HEK293 (cell line): ENCODE measurements at regions not wholly inside any gene's neighbourhood (a gene's known extent, or its start where the extent isn't known, plus 50 kb on each side); places are given as distances from the start of the nearest gene placed in this dataset.

Experiments
- CTCF ChIA-PET: fragments of 350-600 bp; formaldehyde crosslinking; extraction: SDS; loops from one replicate; lab custom pipeline; 2021; ENCODE audit warnings: antibody characterized with exemption; lab: Yijun Ruan, JAX
- POLR2A ChIA-PET: fragments of 300-600 bp; formaldehyde crosslinking; extraction: SDS; loops from one replicate; lab custom pipeline; 2020; ENCODE audit warnings: antibody characterized with exemption, inconsistent platforms; lab: Yijun Ruan, JAX
- H3K27ac ChIP-seq: fragments of 200-500 bp; sonication (Bioruptor generic); 2 replicates; pipeline ENCODE4 v1.5.1; 2014; ENCODE audit warnings: low read depth, low read length, control low read depth, inconsistent platforms; ENCODE audit errors: extremely low read depth
- H3K36me3 ChIP-seq, 2 experiments: fragments of 200-500 bp in 1 of 2; sonication (Bioruptor generic) in 1 of 2; 1 replicate in 1 of 2; 2 replicates in 1 of 2; pipeline ENCODE4 v1.5.1; 2014 to 2017; ENCODE audit warnings: inconsistent platforms in 2 of 2, low read length in 2 of 2; ENCODE audit not compliant: control insufficient read depth in 2 of 2, insufficient read depth in 1 of 2
- H3K4me1 ChIP-seq: fragments of 200-500 bp; sonication (Bioruptor generic); 2 replicates; pipeline ENCODE4 v1.5.1; 2014; ENCODE audit warnings: mild to moderate bottlenecking, low read length, inconsistent platforms; ENCODE audit not compliant: control insufficient read depth, insufficient read depth
- H3K4me3 ChIP-seq: 2 replicates; pipeline ENCODE4 v1.5.1; 2011; ENCODE audit warnings: low read depth, mild to moderate bottlenecking, control low read depth, low read length, moderate library complexity
- H3K9me3 ChIP-seq: fragments of 200-500 bp; sonication (Bioruptor generic); 2 replicates; pipeline ENCODE4 v1.5.1; 2014; ENCODE audit warnings: low read depth, low read length, inconsistent platforms; ENCODE audit not compliant: control insufficient read depth, insufficient read depth
- FEZF1 ChIP-seq: fragments of 450-650 bp; formaldehyde crosslinking; IDR thresholded peaks from 2 replicates; pipeline ENCODE4 v1.5.1; 2016; ENCODE audit warnings: missing biosample characterization, missing genetic modification characterization
- GLIS1 ChIP-seq: fragments of 450-650 bp; formaldehyde crosslinking; IDR thresholded peaks from 2 replicates; pipeline ENCODE4 v1.5.1; 2016; ENCODE audit warnings: missing biosample characterization, missing genetic modification characterization
- SCRT2 ChIP-seq: fragments of 450-650 bp; formaldehyde crosslinking; IDR thresholded peaks from 2 replicates; pipeline ENCODE4 v1.5.1; 2016; ENCODE audit warnings: missing biosample characterization, missing genetic modification characterization
- SP7 ChIP-seq: fragments of 450-650 bp; formaldehyde crosslinking; IDR thresholded peaks from 2 replicates; pipeline ENCODE4 v1.5.1; 2016; ENCODE audit warnings: missing biosample characterization, missing genetic modification characterization
- ZIC2 ChIP-seq: fragments of 450-650 bp; formaldehyde crosslinking; IDR thresholded peaks from 2 replicates; pipeline ENCODE4 v1.5.1; 2016; ENCODE audit warnings: missing biosample characterization, missing genetic modification characterization
- ZNF324 ChIP-seq: fragments of 450-650 bp; formaldehyde crosslinking; IDR thresholded peaks from 2 replicates; pipeline ENCODE4 v1.5.1; 2016; ENCODE audit warnings: missing biosample characterization, missing genetic modification characterization
- ZNF610 ChIP-seq: fragments of 450-650 bp; formaldehyde crosslinking; IDR thresholded peaks from 2 replicates; pipeline ENCODE4 v1.5.1; 2016; ENCODE audit warnings: missing biosample characterization, missing genetic modification characterization, borderline replicate concordance
- ZNF776 ChIP-seq: fragments of 450-650 bp; formaldehyde crosslinking; IDR thresholded peaks from 2 replicates; pipeline ENCODE4 v1.5.0; 2017; ENCODE audit warnings: missing biosample characterization, missing genetic modification characterization, borderline replicate concordance
- TF ChIP-seq, protein P1 (sequence below): fragments of 450-650 bp; formaldehyde crosslinking; IDR thresholded peaks from 2 replicates; pipeline ENCODE4 v1.5.1; 2017; ENCODE audit warnings: missing biosample characterization, missing genetic modification characterization
- TF ChIP-seq, protein P2 (sequence below): fragments of 450-650 bp; formaldehyde crosslinking; IDR thresholded peaks from 2 replicates; pipeline ENCODE4 v1.5.1; 2017; ENCODE audit warnings: missing biosample characterization, missing genetic modification characterization
- TF ChIP-seq, protein P3 (sequence below): fragments of 450-650 bp; formaldehyde crosslinking; IDR thresholded peaks from 2 replicates; pipeline ENCODE4 v1.5.1; 2016; ENCODE audit warnings: missing biosample characterization, missing genetic modification characterization

DNA sequence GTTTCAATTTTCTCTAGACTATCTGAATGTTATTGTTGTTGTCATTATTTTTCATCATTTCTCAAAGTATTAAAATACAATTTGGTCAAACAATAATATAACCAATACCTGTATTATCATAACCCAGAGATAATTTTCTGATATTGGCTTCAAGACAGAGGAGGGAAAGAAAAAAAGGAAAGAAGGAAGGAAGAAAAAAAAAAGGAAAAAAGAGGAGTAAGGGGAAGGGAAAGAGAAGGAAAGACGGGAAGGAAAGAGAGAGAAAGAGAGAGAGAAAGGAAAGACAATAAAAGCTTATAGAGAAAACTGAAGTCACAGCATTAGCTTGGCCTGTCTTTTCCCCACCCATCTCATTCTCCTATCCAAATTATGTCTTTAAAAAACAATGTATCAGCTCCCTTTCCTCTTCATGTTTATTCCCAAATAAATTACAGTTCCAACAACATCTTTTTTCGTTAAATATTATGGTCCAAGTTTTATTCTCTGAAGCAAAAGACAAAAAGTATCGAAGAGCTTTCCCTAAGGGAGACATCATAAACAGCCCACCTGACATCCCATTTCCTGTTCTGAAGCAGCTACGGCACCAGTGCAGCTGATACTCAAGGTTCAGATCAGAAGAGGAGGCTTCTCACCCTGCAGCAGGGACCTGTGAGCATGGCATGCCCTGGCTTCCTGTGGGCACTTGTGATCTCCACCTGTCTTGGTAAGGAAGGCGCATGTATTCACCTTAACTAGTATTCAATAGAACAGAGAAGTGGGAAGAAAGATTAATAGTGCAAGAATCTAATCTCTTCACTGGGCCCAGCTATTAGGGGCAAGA lies 308.3 kb downstream of the DAD1 start (continued):
- TF ChIP-seq ZNF610 (tag by site-specific recombination) = no peak
- no peak for TF ChIP-seq FEZF1 (tag by site-specific recombination)
- TF ChIP-seq ZNF776 = no peak

DNA sequence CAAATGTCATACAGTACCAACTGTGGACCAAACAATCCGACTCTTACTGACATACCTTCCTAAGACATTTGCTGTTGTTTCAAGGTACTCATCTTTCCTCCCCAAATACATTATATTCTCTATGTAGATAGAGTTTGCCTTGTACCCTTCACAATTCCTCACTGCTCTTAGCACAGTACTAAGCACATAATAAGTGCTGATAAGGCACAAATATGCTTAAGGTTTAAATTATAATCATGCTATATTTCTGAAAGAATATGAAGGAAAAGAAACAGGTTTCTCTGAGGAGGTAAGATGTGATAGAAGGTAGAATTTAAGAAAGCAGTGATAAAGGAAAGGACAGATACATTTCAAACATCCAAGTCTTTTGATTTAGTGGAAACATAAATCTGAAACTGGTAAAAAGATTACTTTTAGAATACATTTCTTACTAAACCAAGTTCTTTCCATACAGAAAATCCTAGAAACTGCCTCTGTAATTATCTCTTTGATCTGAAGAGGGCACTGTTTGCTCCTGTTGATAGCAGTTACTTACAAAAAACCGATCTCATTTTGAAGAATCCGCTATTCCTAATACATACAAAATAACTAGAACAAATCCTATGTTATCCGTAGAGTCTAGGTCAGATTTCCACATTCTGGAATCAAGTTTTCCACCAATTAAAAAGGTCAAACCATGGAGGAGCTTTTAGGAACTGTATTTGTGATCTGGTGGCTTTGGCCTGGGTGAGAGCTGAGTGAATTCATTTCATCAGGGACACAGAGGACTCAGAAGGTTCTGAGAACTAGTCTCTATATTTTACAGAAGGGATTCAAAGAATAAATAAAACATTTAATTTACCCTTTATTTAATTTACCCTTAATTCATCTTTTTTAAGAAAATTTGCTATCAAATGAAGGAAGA lies 311.9 kb downstream of the DAD1 start:
- TF ChIP-seq ZNF610 (tag by site-specific recombination) (no peak), SP7 (tag by site-specific recombination) (no peak), SCRT2 (tag by site-specific recombination) (peak; percentile 45; the same call in 1 of the 2 replicates)
- TF ChIP-seq, protein P1, sequence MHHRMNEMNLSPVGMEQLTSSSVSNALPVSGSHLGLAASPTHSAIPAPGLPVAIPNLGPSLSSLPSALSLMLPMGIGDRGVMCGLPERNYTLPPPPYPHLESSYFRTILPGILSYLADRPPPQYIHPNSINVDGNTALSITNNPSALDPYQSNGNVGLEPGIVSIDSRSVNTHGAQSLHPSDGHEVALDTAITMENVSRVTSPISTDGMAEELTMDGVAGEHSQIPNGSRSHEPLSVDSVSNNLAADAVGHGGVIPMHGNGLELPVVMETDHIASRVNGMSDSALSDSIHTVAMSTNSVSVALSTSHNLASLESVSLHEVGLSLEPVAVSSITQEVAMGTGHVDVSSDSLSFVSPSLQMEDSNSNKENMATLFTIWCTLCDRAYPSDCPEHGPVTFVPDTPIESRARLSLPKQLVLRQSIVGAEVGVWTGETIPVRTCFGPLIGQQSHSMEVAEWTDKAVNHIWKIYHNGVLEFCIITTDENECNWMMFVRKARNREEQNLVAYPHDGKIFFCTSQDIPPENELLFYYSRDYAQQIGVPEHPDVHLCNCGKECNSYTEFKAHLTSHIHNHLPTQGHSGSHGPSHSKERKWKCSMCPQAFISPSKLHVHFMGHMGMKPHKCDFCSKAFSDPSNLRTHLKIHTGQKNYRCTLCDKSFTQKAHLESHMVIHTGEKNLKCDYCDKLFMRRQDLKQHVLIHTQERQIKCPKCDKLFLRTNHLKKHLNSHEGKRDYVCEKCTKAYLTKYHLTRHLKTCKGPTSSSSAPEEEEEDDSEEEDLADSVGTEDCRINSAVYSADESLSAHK = peak; percentile 61; the same call in 1 of the 2 replicates
- TF ChIP-seq, protein P2, sequence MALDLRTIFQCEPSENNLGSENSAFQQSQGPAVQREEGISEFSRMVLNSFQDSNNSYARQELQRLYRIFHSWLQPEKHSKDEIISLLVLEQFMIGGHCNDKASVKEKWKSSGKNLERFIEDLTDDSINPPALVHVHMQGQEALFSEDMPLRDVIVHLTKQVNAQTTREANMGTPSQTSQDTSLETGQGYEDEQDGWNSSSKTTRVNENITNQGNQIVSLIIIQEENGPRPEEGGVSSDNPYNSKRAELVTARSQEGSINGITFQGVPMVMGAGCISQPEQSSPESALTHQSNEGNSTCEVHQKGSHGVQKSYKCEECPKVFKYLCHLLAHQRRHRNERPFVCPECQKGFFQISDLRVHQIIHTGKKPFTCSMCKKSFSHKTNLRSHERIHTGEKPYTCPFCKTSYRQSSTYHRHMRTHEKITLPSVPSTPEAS (tag by site-specific recombination) = no peak
- Histone ChIP-seq H3K9me3 (no peaks in the 10 kb centered on the region), H3K4me1 (no peaks in the 10 kb centered on the region), H3K4me3 (no peak overlapping the region), H3K27ac (no peak overlapping the region), H3K36me3 (no peaks in the 10 kb centered on the region)
- ChIA-PET CTCF (interaction anchor here (0.6 to 3.6 kb wide), 23 partner anchors 9 to 1063 kb away, joined by 3 to 36 read pairs (median 4); no protein-coding TSS in a partner anchor), POLR2A (no interaction called here)

DNA sequence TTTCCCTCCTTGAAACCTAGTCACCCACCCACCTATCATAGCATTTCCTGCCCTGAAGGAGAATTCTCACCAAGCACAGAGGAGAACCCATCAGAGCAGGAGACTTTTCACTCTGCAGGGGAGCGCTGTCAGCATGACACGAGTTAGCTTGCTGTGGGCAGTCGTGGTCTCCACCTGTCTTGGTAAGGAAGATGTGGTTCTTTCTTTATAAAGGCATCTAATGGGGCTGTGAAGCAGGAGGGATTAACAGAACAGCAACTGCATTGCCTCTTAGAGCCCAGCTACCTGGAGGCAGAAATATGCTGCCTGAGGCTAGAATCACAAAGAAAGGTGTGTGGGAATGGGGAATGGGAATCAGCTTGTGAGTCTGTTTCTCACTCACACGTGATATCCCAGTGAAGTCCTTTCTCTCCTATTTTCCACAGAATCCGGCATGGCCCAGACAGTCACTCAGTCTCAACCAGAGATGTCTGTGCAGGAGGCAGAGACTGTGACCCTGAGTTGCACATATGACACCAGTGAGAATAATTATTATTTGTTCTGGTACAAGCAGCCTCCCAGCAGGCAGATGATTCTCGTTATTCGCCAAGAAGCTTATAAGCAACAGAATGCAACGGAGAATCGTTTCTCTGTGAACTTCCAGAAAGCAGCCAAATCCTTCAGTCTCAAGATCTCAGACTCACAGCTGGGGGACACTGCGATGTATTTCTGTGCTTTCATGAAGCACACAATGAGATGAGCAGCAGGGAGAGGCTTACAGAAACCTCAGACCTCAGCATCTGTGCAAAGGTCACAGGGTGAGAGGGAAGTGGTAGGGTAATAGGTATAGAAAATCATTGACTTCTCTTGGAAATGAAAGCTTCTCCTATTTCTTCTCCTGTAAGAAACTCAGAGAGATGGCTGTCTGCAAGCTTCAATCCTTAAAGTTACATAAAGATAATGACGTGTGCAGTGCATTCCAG lies 316.9 kb downstream of the DAD1 start:
- Histone ChIP-seq H3K9me3 (no peaks in the 10 kb centered on the region), H3K4me1 (peaks cover 11% of the 10 kb centered on the region)
- TF ChIP-seq ZNF324 (tag by site-specific recombination) = no peak
- TF ChIP-seq, protein P3, sequence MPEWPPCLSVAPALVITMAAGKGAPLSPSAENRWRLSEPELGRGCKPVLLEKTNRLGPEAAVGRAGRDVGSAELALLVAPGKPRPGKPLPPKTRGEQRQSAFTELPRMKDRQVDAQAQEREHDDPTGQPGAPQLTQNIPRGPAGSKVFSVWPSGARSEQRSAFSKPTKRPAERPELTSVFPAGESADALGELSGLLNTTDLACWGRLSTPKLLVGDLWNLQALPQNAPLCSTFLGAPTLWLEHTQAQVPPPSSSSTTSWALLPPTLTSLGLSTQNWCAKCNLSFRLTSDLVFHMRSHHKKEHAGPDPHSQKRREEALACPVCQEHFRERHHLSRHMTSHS (tag by site-specific recombination) = no peak
- TF ChIP-seq ZIC2 (tag by site-specific recombination) = 0 out of 2 replicates have a peak, but pooled peaks have one; percentile 9
- peak; percentile 52 for TF ChIP-seq GLIS1 (tag by site-specific recombination)
- TF ChIP-seq, all 188 proteins: peak for 2
- H3K36me3 ChIP-seq = no peaks in the 10 kb centered on the region
- POLR2A ChIA-PET = no interaction called here
- no peak overlapping the region for H3K4me3 ChIP-seq
- CTCF ChIA-PET = interaction anchor here (0.7 to 1.5 kb wide), 8 partner anchors 8 to 204 kb away, joined by 3 to 6 read pairs (median 4); no protein-coding TSS in a partner anchor
- H3K27ac ChIP-seq = no peak overlapping the region
